Brain microvascular endothelial cell (primary cell): ENCODE measurements at regions not wholly inside any gene's neighbourhood (a gene's known extent, or its start where the extent isn't known, plus 50 kb on each side); places are given as distances from the start of the nearest gene placed in this dataset.

Experiments
- DNase-seq: peaks from one replicate; pipeline ENCODE4 v3.0.0-alpha.2; 2020
- H3K27ac ChIP-seq: fragments of 250-450 bp; sonication (Bioruptor Pico); 2 replicates; pipeline ENCODE4 v1.5.1; 2020; ENCODE audit warnings: mild to moderate bottlenecking, moderate library complexity
- H3K27me3 ChIP-seq: fragments of 250-450 bp; sonication (Bioruptor Pico); replicated peaks from 2 replicates; pipeline ENCODE4 v1.5.1; 2020; ENCODE audit warnings: mild to moderate bottlenecking
- H3K36me3 ChIP-seq: fragments of 250-450 bp; sonication (Bioruptor Pico); replicated peaks from 2 replicates; pipeline ENCODE4 v1.5.1; 2020; ENCODE audit warnings: mild to moderate bottlenecking
- H3K4me3 ChIP-seq: 2 replicates; pipeline ENCODE4 v1.5.1; 2011; ENCODE audit warnings: low read depth, mild to moderate bottlenecking, control low read depth, low read length, moderate library complexity
- in situ Hi-C: cut with HindIII; loops from 2 replicates; pipeline ENCODE4 v1.10.0; 2017; ENCODE audit warnings: low sequenced_read_pairs, low pct_ligation_motif_present
- TF ChIP-seq, protein P1 (sequence below): IDR thresholded peaks from 2 replicates; pipeline ENCODE4 v1.5.1; 2011; ENCODE audit warnings: low read depth, mild to moderate bottlenecking, moderate library complexity, low read length, control low read depth, inconsistent platforms; ENCODE audit errors: missing control alignments

DNA sequence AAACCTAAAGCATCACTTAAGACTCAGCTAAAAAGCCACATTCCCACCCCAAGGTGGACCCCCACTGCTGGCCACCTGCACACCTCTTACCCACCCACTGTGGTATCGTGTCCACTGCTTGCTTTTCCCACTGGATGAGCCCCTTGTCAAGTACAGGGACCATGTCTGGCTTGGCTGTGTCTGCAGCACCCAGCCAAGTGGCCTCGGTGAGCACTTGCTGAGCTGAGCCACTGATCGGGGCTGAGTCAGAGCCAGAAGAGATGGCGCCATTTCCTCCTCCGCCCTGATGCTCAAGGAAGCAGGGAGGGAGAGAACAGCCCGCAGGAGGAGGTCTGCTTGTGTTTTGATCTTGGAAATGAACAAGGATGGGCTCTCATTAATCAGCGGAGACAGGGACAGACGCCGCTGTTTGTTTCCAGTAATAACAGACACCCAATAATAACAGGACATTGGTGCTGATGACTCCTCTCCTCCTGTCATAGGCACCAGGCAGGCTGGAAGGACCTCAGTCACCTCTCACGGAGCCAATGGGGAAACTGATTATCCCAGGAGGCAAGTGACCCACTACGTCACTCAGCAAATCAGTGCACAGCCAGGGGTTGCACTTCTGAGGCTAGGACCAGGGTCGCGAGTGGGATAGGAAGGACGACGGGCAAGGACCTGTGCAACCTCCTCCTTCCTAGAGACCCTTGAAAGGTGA lies 85.2 kb upstream of the RTL6 start:
- peaks cover 6% of the 10 kb centered on the region for H3K27me3 ChIP-seq
- H3K4me3 ChIP-seq = no peak overlapping the region
- no peak overlapping the region for H3K27ac ChIP-seq
- TF ChIP-seq, protein P1, sequence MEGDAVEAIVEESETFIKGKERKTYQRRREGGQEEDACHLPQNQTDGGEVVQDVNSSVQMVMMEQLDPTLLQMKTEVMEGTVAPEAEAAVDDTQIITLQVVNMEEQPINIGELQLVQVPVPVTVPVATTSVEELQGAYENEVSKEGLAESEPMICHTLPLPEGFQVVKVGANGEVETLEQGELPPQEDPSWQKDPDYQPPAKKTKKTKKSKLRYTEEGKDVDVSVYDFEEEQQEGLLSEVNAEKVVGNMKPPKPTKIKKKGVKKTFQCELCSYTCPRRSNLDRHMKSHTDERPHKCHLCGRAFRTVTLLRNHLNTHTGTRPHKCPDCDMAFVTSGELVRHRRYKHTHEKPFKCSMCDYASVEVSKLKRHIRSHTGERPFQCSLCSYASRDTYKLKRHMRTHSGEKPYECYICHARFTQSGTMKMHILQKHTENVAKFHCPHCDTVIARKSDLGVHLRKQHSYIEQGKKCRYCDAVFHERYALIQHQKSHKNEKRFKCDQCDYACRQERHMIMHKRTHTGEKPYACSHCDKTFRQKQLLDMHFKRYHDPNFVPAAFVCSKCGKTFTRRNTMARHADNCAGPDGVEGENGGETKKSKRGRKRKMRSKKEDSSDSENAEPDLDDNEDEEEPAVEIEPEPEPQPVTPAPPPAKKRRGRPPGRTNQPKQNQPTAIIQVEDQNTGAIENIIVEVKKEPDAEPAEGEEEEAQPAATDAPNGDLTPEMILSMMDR = no peak
- in situ Hi-C loops = no loop called here
- no peaks in the 10 kb centered on the region for H3K36me3 ChIP-seq
- DNase-seq = no peak

DNA sequence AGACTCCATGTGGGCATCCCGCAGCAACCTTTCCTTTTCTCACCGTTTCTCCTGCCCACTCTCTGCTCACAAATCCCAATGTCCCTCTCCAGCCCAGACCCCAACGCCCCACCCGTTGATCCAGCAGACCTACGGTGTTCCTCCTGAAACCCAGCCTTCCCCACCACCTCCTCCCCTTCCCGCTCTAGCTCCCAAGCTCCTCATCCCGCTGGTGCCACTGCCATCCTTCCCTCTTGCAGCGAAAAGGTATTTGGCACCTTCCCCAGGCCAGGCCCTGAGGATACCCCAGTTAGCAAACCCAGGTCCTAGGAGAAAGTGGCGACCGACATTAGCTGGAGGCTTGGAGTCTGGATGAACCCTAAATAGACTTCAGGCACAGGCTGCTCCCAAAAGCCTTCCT lies 84.0 kb upstream of the RTL6 start:
- no peak for DNase-seq
- TF ChIP-seq, protein P1 = no peak
- in situ Hi-C loops = no loop called here

DNA sequence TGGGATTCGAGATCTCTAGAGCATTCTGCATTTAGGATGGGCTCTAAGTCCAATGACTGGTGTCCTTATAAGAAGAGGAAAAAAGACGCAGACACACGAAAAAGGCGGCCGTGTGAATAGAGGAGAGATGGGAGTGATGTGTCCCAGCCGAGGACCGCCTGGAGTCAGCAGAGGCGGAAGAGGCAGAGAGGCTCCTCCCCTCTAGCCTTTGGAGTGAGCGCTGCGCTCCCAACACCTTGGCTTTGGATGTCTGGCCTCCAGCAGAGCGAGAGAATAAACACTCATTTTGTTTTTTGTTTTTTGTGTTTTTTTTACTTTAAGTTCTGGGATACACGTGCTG lies 83.0 kb upstream of the RTL6 start:
- no peak overlapping the region for H3K27ac ChIP-seq
- no peaks in the 10 kb centered on the region for H3K36me3 ChIP-seq
- in situ Hi-C loops = no loop called here
- H3K27me3 ChIP-seq = peaks cover 4% of the 10 kb centered on the region
- no peak overlapping the region for H3K4me3 ChIP-seq
- no peak for DNase-seq
- TF ChIP-seq, protein P1 = no peak

More for the DNA sequence above, 84.0 kb upstream of the RTL6 start:
- Histone ChIP-seq H3K27ac (no peak overlapping the region), H3K36me3 (no peaks in the 10 kb centered on the region), H3K4me3 (no peak overlapping the region), H3K27me3 (peaks cover 4% of the 10 kb centered on the region)

DNA sequence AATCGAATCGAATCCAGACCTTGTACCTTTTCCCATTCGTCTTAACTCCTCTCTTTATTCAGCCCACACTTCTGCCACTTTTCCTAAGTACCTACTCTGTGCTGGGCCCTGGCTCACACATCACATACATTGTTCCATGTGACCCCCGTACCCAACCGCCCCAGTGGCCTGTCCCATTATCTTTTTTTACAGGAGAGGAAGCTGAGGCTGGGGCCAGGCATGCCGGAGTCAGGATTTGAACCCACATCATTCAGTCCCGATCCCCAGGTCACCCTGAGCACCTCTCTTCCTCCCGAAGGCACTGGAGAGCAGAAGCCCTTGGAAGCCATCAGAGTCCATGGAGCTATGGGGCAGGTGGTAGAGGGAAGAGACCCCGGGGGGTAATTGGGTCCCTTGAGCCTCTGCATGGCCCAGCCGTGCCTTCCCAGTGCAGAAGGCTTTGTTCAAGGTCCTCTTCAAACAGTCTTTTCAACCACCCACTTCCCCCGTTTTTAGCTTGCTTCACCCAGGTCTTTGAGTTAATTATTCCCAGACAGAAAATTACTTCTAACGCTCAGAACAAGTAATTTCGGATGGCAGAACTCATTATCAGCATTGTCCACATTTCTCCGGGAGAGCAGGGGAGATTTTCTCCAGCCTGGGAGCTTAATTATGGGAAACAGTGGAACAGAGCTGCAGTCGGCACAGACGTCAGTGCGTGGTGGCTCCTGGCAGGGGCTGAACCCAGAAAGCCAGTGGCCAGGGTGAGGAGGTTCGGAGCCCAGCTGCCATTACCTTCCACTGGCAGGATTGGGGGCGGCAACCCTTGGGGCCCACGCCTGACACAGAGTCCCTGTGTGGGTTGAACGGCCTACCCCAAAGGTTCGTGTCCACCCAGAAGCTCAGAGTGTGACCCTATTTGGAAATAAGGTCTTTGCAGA lies 82.4 kb upstream of the RTL6 start:
- DNase-seq = no peak
- in situ Hi-C loops = no loop called here
- no peak overlapping the region for H3K4me3 ChIP-seq

DNA sequence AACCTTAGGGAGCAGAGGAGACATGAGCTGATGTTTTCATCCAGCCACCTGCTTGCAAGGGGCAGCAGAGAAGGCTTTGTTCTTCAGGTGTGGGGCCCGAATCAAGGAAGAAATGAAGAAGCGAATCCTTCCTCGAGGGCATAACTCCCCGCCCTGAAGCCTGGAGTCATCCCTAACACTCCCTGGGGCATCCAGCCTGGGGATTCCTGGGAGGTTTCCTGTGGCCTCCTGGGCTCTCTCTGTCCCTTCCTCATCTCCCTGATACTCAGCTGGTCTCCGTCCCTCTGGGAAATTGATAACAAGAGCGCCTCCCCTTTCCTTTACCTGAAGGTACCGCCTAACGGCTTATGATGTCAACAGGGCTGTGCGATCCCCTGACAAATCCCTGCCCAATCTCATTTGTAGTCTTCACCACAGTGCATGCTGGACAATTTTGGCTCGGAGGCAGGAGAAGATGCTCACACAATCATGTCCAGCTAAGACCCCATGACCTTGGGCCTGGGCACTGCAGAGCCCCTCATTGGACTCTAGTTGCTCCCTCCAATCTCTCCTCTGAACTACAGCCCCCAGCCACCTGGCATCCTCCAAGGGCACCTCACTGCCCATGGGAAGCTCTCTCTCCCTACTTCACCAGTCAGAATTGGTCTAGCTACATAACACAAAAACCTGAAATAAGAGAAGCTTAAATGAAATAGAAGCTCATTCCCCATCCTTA lies 80.6 kb upstream of the RTL6 start:
- TF ChIP-seq, protein P1 = no peak
- H3K27ac ChIP-seq = no peak overlapping the region
- H3K4me3 ChIP-seq = no peak overlapping the region
- in situ Hi-C loops = no loop called here
- DNase-seq = no peak
- H3K36me3 ChIP-seq = no peaks in the 10 kb centered on the region
- peaks cover 10% of the 10 kb centered on the region for H3K27me3 ChIP-seq

More for the DNA sequence above, 82.4 kb upstream of the RTL6 start:
- H3K27ac ChIP-seq = no peak overlapping the region
- TF ChIP-seq, protein P1 = no peak
- peaks cover 8% of the 10 kb centered on the region for H3K27me3 ChIP-seq
- H3K36me3 ChIP-seq = no peaks in the 10 kb centered on the region
